ENCODE measurements at regions not wholly inside any gene's neighbourhood (a gene's known extent, or its start where the extent isn't known, plus 50 kb on each side); places are given as distances from the start of the nearest gene placed in this dataset.
"Not testable (repeated sequence)": the region's sequence is repeated elsewhere in the genome, so short reads cannot be mapped to it uniquely, and the experiment has no call there.

DNA sequence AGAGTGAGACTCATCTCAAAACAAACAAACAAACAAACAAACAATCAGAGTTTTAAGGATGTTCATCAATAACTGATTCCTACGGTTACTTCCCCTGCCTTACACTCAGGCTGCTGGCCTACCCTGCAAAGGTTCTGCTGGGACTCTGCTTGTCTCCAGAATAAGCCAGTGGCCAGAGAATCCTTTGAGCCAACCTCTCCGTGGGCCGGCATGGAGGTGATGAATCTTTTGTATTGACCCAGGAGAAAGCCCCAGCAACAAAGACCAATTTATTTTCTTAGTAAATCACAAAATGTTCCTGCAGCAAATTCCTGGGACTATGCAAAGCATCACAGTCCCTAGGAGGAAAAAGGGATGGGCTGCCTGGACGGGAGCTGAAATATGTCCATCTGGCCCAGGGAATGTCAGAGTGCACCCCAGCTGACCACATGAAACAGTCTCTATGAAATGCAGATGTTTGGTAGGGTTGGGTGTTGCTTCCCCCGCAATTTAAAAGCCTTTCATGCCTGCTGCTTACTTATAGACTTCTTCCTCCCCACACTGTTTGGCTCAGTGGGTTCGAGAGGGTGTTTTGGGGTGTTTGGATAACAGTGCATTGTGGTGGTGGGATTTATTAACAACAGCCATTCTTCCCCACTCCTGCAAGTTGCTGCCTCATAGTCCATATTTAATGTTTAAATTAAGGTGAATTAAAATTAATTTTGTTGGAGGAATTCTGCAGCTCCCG is 185.9 kb upstream of the IRF2BP2 start:
- not testable (repeated sequence) for DNase-seq (ENCODE audit: low read depth)

DNA sequence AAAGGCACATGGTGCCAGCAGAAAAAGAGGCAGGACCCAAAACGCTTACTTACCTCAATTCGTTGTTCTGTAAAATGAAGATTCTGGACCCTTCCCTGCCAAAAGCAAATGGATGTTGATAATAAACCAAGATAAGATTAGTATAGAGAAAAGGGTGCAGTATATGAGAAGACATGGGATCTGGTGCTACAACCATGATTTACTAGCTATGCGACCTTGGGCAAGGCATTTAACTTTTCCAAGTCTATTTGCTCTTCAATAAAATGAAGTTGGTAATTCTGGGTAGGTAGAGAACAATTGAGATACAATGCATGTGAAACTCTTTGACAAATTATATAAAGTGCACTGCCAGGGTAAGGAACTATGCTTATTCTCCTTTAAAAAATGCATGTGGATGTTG is 185.0 kb upstream of the IRF2BP2 start:
- DNase-seq (ENCODE audit: low read depth), result not testable (repeated sequence)

DNA sequence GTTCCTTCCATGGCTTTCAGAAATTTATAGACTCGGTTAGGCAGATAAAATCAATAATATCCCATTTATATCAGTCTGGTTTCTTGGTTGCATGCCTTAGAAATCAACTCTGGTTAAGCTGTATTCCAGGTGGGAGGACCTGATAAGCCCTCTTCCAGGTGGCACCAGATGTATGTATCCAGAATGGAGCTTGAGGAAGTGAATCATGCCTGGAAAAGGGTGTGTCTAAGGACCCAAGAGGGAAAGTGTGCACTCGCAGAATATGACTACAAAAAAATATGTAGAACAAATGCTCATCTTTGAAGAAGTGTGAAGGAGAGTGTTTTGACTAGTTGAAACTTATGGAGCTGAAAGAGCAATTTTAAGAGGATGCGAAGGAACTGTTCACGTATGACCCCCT is 184.5 kb upstream of the IRF2BP2 start:
- not testable (repeated sequence) for DNase-seq (ENCODE audit: low read depth)

DNA sequence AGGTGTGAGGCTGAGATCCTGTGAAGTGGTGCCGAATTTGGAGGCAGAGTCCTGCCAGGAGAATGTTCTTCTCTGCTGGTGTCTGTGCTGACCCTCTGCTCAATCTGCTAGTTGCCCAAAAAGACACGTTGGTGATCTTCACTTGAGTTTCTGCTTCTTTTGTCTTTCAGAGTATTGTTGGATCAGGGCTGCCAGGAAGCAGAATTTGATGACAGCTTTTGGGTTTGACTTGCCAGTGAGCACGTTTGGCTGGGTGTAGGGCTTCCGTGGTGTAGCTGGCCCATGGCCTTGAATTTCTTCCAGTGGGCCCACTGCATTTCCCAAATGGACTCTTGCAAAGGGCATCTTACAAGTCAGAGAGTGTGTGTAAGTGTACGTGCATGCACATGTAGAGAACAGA is 183.9 kb upstream of the IRF2BP2 start:
- DNase-seq (ENCODE audit: low read depth), result not testable (repeated sequence)

DNA sequence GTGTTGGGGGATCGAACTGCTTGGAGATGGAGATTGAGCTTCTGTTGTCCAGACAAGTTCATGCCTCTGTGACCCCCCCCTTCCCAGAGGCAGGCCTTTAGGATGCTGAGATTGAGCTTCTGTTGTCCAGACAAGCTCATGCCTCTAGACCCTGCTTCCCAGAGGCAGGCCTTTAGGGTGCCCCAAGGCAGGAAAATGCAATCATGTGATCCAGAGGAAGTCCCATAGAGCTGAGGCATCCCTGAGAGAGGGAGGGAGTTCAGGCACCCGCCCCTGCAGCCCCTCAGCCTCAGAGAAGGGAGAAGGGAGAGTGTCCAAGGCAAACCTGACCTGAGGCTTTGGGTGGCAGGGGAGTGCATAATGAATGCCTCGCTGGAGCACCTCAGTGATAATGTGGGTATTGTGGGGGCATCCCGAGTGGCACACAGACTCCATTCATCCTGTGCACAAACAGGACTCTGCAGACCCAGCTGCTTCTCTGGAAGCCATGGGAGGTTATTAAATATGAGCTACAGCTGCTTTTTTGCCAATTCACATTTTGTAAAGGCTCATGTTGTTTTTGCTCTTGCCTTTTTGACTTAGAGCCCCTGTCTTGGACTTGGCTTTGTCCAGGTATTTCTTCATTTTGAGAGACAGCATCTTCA is 182.4 kb upstream of the IRF2BP2 start:
- not testable (repeated sequence) for DNase-seq (ENCODE audit: low read depth)

DNA sequence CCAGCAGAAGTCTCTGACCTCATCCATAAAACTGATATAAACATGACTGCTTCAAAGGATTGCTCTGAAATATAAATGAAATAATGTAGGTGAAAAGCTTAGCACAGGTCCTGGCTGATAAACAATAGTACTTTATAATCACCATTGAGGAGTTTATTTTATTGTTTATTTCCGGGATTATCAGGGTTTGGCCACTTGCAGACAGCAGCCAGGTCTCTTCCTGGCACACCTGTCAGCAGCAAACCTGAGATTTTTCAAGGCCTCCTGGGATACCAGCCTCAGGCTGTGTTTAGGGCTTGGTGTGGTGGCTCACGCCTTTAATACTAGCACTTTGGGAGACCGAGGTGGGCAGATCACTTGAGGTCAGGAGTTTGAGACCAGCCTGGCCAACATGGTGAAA is 181.6 kb upstream of the IRF2BP2 start:
- DNase-seq (ENCODE audit: low read depth), result not testable (repeated sequence)

DNA sequence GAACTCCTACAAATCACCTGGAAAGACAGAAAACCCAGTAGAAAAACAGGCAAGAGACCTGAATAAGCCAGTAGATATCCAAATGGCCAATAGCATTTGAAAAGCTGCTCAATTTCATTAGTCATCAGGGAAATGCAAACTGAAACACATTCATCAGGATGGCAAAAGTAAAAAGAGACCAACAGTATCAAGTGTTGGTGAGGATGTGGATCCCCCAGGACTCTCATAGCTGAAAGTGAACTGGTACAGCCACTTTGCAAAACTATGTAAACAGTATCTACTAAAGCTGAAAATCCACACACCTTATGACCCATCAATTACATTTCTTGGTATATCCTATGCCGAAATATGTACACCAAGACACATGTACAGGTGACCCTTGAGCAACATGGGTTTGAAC is 180.4 kb upstream of the IRF2BP2 start:
- DNase-seq (ENCODE audit: low read depth), result not testable (repeated sequence)

DNA sequence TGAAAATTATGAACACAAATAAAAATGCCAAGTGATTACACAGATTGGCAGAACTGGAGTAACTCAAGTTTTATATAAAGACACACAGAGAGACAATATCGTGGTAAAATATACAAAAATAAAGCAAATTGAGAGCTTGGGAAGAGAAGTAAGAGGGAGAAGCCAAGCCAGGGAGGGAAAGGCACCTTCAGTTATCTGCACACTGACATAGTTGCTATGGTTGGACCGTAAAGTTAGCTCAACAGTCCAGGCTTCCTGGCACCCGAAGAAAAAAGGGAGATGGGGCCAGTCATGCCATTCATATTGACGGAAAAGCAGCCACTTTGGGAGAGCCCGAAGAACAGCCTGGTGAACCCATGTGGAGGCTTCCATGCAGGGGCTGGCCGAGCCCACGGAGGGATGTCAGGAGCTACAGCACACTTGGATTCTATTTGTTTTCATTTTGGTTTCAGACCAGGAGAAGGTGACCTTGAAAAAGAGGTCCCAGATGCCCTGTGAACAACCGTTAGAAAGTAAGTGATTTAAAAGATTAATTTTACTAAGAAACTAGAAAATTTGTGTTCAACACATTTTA is 177.1 kb upstream of the IRF2BP2 start:
- DNase-seq (ENCODE audit: low read depth), result not testable (repeated sequence)

DNA sequence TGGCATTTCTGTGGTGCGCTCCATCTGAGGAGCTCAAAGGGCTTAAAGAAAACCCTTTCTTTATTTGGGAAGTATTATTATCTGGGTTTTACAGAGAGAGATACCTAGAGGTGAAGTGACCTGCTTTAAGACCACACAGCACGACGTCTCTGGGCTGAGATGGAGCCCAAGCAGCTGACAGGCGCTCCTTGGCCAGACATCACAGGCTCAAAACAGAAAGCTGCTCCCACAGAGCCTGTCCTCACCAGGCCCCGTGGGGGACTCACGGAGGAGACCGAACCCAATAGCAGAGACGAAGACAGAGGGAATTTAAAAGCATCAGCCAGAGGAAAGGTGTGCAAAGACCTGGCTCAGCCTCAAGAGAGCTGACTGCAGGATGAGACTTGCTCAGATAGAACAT is 175.9 kb upstream of the IRF2BP2 start:
- DNase-seq (ENCODE audit: low read depth), result not testable (repeated sequence)

DNA sequence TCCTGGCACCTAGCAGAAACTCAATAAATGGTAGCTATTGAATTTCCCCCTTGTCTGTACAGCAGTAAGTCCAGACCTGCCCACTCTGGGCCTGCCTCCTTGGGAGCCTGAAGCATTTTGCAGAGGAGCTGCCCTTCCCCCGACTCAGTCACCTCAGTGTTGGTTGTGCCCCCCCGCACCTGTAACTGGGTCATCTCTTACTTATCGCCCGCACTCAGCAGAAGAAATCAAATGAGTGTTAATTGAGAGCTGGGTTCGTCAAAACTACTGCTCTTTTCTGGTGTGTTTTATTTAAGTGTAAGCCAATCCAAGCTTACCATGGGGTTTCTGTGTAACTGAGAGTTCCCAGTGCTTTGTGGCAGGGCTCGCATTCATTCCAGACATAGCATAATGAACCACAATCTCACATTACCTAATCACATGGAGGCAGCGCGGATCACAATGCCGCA is 175.5 kb upstream of the IRF2BP2 start:
- DNase-seq (ENCODE audit: low read depth), result not testable (repeated sequence)

DNA sequence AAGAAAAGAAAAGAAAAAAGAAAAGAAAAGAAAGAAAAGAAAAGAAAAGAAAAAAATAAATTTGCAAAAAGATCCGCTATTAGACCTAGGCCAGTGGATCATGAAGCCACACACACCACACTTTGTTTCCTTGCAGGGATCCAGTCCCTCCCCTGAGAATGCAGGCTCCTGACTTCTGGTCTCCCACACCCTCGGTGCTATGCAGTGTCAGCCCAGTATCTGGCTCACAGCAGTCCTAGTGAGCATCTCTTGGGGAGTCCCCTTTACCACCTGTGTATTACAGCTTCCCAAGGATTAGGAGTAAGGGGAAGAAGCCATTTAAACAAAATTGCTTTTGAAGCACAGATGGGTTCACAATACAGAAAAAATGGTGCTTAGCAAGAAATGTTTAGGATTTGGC is 174.1 kb upstream of the IRF2BP2 start:
- not testable (repeated sequence) for DNase-seq (ENCODE audit: low read depth)

DNA sequence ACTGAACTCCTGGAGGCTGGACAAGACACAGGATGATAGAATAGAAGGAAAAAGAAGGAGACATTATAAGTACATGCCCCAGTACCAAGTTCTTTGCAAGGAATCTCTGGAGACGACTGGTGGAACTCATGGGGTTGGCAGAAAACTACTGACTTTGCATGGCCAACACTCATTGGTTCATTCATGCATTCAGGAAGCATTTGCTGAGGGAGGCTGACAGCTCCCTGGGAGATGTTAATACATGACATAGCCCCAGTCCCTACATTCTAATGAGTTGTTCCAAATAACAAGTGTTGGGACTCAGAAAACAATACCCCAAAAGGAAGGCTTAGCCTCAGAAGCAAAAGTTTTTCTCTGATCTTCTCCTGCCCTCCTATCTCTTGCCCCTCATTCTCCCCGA is 172.8 kb upstream of the IRF2BP2 start:
- no peak for DNase-seq (ENCODE audit: low read depth)

DNA sequence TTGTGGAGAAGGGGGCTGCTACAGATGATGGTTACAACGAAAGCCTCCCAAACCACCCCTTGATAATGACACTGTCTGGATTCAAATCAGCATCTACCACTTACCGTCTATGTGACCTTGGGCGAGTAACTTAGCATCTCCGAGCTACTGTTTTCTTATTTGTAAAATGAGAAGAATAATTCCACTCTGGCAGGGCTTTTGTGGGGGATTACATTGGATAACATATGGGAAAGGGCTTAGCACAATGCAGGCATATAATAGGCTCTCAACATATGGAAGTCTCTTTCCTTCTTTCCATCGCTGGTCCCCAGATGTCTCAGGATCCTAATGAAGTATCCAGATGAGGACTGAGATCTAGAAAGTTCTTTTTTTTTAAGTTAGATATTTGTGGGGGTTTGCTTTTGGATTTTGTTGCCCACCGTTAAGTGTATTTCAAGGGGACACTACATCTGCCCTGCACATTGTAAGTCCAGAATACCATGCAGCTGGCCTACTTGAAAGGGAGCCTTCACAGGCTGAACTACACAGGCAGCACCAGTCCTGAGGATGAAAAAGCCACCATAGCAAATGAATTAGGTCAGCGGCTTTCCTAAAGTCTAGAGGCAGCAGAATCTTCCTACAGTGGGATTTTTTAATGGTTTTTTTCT is 172.2 kb upstream of the IRF2BP2 start:
- no peak for DNase-seq (ENCODE audit: low read depth)

DNA sequence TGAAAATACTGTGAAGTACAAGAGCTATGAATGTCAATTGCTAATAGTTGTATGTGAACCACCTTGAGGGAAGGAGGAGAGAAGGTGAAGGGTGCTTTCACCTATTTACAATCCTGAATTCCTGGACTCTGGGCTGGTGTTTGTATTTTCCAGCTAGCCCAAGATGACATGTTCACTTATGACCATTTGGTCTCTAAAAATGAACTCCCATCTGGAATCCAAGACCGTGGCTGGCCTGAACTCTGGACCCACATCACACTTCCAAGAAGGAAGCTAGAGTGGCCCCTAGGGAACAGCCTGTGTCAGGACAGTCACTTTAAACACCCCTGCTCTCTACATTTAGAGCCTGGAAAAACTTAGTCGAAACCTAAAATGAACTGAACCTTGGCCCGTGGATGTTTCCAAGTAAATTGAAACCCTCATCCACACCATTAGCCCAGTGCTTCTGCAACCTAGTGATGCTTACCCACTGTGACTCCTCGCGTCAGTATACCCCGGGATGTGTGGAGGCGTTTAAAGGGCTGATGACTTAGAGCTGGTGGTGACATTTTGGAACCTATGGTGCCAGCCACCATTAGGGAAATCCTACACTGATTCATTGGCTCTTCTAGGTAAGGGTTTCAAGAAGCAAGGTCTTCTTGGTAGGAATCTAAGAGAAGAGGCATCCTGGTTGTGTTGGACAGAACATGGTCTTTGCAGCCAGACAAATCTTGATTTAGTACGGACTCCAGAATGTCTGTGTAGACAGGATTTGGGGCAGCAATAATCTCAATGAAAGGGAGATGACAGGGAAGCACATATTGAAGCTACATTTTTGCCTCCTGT is 171.5 kb upstream of the IRF2BP2 start:
- no peak for DNase-seq (ENCODE audit: low read depth)

DNA sequence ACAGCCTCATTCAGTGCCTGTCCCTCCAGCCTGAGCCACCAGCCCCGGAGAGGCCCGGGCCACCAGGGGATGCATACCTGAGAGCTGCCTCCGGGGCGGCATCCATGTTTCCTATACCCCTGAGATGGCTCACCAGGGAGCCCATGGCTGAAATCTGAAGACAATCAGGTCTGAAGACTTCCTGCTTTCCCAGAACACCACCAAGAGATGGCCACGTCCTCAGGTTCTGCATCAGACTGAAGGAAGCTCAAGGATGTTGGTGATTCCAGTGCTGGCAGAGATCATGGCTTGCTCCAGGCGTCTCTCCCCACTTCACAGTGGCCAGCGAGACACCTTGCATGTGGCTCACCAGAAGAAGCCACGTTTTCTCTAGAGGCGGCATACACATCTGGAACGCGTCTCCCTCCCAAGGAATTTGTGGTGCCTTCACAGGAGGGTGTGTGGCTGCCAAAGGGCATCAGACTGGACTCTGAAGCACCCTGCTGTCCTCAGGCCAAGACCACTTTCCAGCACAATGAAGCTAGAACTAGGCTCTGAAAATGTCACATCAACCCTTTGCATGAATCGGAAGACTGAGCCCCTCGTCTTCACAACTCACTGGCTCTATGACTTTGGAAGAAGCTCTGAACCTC is 170.7 kb upstream of the IRF2BP2 start:
- DNase-seq (ENCODE audit: low read depth), result no peak

DNA sequence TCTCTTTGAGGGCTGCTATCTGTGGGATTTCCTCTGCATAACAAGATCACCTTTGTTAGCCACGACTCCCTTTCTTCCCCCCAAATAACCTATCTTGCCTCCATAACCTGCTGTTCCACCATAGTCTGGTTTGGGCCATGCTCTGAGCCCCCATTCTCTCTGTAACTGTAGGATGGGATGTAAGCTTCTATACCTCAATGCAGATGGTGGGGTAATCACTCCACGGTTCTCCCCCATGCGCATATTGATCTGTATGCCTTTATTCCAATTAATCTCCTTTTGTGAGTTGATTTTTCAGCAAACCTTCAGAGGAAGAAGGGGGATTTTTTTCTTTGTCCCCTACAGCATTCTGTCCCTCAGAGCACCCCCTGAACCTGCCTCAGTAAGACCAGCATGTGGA is 170.1 kb upstream of the IRF2BP2 start:
- DNase-seq (ENCODE audit: low read depth), result no peak

DNA sequence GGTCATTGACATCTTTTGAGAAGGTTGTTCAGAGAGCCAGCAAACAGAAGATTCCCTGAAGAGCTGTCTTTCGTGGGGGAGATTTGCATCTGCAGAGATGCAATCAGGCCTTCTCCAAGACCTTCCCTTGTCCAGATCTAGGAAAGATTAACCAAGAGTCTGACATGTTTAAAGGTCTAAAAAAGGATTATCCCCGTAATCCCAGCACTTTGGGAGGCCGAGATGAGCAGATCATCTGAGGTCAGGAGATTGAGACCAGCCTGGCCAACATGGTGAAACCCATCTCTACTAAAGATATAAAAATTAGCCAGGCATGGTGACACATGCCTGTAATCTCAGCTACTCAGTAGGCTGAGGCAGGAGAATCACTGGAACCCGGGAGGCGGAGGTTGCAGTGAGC is 169.6 kb upstream of the IRF2BP2 start:
- not testable (repeated sequence) for DNase-seq (ENCODE audit: low read depth)

DNA sequence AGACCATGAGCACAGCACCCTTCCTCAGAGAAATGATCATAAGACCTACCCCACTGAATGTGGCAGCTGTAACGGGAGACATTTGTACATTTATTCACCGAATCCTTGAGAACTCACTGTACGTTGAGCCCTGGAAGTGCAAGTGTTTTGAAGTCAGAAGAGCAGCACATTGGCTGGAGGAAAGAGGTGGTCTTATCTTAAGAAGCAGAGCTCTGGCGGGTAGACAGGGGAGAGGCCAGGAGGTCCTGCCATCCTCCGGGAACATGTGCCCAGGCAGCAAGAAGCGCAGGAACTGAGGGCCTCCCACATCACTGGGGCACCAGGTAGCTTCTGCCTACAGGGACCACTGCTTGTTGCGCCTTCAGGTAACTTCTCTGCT is 169.2 kb upstream of the IRF2BP2 start:
- no peak for DNase-seq (ENCODE audit: low read depth)

DNA sequence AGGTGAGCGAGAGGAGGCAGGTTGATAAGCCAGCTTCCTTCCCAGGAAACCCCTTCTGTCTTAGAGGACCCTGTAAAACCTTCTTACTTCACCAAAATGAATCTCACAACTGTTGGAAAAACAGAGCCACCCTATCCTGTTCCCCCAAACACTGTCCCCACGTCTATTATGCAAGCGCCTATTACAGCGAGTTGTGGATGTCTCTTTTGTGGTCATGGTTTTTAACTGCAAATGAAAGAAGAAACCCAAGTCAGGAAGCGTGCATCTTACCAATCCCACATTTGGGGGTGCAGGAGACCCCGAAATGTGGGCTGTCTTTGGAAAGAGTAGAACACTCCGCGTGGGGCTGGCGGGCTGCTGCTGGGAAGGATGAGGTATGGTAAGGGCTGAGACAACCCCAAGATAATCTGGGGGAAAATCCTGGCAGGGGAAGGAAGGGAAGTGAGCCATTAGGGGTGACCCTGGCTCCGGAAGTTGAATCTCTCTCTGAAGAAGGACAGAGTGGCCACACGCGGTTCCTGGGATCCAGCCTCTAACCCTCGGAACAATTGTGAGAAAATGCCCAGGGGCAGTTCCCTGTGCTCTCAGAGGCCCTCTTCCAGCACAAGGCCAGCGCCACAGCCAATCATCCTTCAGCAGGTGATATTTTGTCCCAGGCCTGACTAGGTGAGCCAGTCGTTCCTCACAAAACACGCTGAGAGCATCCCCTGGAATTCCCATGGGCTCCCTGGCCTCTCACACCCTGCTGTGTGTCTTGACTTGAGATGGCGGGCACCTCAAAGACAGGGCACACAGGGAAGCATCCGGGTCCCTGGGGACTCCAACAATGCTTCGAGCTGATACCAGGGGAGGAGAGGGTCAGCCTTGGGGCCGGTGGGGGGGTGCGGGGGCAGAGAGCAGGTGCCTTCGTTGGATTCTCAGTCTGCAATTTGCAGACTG is 168.5 kb upstream of the IRF2BP2 start:
- DNase-seq (ENCODE audit: low read depth), result no peak

DNA sequence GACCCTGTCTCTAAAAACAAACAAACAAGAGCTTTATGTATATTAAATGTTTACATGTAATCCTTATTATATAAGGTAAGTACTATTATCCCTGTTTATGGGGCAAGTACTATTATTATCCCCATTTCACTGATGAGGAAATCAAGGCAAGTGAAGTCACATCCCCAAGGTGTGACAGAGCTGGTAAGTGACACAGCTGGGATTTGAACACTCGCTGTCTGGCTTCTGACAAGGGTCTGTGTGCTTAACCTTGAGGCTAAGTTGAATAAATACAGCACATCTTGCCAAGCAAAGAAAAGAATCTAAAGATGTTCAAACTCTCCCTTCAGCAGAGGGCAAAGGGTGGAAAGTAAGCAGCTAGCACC is 167.9 kb upstream of the IRF2BP2 start:
- DNase-seq (ENCODE audit: low read depth), result no peak

Measured in activated T-helper 1 cell treated with Interleukin-2 at 50 U/mL for 16 hours (primary cell).